GM18520 (cell line): ENCODE measurements at regions not wholly inside any gene's neighbourhood (a gene's known extent, or its start where the extent isn't known, plus 50 kb on each side); places are given as distances from the start of the nearest gene placed in this dataset.
"Not testable (repeated sequence)": the region's sequence is repeated elsewhere in the genome, so short reads cannot be mapped to it uniquely, and the experiment has no call there.

Experiments
- ATAC-seq: cut with Tn5 transposase; IDR thresholded peaks from one replicate; pipeline ENCODE4 v1.9.1; 2021; ENCODE audit not compliant: unreplicated experiment

DNA sequence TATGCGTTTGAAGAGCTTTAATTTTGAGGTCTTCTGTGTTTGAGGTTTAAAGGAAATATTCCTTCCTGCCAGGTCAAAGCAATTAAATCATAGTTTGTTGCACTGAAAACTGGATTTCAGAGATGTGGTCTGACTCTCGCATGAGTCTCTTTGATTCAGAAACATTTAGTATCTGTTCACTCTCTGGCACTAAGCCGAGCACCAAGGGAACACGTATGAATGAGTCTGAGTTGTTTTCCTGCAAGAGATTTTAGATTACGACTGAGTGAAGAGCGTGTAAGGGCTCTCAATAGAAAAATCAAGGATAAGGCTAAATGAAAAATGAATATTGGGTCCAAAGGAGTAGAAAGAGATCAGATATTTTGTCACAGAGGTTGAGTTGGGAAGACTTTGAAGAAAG, 875.4 kb upstream of the PRKX start:
- no peak for ATAC-seq

DNA sequence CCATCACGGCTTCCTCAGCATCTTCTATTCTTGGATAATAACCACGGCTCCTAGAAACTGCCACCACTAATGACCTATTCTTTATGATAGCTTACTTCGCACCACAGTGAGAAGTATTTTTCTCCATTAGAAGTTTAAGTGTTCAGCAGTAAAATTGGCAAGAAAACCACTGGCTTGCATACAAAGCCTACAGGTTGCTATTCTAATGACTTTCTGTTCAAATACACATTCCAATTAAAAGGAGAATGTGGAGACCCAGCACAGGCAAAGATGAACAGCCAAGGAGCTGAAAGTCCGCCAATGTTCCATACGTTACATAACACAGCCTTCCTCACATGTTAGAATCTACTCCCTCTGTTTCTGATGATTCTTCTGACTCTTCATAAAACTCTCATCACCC, 875.0 kb upstream of the PRKX start:
- no peak for ATAC-seq

DNA sequence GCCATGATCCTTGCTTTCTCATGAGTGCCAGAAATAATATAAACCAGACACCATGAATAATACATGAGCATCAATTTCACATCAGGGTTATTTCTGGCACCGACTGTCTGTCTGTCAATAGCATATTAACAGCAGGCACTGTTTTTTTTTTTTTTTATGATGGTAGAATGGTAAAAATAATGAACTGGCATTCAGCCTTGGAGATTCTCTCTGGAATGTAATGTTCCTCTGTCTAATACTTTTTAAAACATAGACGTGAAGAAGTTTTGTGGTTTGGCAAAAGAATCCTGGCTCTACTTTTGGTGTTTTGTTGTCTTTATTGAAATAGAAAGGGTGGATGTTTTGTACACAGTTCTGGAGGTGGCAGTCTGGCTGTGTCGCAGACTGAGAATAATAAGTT, 874.6 kb upstream of the PRKX start:
- no peak for ATAC-seq

DNA sequence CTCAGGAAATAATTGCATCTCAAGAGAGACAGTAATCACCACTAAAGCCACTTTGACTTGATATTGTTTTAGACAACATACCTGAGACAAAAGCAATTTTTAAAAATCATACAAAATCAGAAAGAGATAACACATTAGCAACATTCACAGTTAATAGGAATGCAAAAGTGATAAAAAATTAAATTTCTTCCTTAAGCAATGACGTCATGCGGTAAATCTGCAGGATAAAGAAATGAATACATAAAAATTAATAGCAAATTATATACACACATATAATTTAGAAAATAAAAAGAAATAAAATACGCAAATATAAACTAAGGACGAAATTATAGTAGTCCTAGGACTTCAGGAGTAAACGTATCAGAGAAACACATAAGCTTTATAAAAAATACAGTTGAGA, 866.5 kb upstream of the PRKX start:
- no peak for ATAC-seq

DNA sequence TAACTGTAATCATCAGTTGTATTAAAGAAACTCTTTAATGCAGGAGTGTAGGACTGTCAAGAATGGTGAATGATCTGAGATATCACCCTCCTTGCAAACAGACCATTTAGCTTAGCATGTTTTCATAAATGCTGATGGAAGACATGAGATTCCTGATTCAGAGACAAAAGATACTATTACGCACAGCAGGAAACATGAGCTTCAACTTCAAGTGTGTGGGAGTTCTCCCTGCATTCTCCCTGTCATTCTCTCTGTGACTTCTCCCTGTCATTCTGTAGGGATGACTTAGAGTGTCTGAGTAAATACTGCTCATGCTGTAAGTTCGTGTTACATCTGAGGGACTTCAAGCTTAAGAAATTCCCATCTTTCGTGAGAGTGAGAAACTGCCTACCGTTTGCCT, 866.0 kb upstream of the PRKX start:
- ATAC-seq: no peak

DNA sequence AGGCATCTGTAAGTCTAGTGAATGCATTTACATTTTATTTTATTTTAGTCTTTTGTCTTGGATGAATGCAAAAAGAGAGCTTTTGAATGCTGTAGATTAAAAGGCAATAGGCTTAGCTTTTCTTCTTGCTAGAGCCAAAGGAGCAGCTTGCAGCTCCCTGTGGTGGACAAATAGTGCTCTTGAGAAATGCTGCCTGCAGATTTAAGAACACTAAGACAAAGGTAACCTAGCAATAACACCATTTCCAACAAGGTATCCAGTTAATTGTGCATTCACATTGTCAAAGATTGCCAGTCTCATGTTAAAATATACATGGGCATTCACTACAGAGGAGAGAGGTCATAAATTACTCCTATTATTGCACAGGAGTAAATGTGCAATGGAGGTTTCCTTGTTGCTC, 859.2 kb upstream of the PRKX start:
- ATAC-seq: no peak

DNA sequence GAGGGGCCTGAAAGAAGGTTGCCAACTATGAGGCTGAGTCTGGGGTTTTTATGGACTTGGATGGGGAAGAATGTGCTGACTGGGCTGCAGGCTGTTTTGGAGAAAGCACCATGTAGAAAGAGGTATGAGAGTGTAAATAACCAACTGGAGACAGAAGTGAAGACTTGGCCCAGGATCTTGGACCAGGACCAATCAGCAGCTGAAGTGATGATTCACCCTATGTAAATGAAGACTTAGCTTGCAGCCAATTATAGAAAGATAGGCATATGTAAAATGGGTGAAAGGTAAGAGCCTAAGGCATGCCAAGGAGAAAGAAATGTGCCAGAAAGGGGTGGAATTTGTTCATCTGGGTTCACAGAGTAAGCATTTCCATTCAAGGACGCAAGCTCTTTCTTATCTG, 856.7 kb upstream of the PRKX start:
- ATAC-seq: no peak

DNA sequence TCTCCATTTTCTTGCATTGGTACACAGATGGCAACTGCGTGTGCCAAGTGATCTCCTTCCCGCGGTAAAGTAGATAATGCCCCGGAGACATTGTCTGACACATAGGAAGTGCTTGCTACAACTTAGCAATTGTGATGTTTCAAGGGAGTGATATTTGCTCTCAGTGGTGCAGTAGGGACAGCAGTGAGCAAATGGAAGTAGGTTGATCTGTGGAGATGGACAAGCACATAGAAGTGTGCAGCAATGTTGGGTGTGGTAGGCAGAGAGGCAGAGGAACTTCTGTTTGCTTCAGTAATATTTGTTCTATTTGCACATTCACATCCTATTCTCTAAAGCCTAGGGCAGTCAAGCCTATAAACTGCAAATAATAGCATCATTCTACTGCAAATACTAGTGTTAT, 846.7 kb upstream of the PRKX start:
- ATAC-seq: no peak

DNA sequence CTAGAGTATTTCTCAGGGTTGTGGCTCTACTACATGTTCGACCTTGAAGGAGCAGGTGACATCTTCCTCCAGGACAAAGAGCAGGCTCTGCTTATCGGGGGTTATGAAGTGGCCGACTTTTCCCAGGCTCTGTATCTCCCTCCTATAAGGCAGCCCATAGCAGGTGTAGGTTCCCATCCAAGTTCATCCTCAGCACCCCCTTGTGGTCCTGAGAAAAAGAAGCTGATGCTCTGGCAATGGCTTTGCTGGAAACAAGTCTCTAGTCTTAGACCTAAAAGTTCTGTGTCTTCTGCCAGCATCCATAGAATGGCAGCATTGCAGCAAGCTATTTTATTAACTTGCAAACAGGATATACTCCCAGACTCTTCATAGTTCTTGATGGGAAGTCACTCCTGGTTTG, 836.6 kb upstream of the PRKX start:
- ATAC-seq: no peak

DNA sequence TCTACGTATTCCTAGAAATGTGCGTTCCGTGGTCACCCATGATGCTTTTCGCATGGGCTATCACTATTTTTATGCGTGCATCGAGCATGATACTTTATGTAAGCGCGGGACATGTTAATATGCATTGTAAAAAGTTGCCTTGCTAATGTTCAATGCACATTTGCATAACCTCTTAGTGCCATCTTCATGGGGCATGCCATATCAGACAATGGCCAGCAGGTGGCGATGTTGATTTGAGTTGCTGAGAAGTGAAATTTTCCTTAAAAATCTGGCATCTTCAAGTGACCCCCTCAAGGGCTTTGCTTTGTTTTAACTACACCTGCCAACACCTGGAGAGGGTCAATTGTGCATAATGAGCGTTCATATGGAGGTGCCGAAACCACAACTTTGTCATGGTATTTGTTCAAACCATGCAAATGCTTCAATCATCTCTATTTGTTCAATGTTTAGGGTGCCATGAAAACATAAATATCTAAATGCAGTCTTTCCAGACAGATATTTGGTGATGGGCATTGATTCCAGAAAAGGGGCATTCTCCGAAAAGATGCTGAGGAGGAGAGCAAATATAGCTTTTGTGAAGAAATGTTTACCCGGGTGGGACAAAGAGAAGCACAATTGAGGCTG, 833.9 kb upstream of the PRKX start:
- ATAC-seq: no peak

DNA sequence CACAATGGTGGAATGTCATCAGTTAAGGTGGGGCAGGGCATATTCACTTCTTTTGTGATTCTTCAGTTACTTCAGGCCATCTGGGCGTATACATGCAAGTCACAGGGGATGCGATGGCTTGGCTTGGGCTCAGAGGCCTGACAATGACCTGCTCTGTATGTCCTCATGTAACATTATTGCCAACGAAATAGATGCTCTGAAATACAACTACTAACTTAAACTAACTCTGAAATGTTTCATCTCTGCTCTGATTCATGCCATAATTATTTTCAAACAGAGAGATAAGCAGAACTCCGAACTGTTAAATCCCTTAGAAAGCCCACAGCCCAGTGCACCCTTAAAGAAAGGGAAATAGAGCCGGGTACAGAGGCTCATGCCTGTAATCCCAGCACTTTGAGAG, 832.7 kb upstream of the PRKX start:
- ATAC-seq: not testable (repeated sequence)

DNA sequence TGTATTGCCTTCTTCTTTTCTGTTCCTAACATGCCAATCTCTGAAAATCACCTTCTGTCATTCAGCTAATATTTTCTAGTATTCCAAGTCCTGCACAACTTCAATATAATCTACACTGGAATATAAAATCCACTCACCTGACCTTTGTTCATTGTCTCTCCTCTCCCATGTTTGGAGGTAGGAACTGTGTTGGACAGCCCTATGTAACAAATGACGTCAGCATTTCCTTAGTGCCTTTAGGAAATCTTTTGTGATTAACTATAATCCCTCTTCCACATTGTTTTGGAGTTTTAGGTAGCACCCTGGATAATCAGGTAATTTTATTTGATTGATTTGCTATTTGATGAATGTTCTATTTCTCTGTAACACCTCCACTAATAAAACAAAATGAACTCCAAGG, 814.8 kb upstream of the PRKX start:
- ATAC-seq: no peak

DNA sequence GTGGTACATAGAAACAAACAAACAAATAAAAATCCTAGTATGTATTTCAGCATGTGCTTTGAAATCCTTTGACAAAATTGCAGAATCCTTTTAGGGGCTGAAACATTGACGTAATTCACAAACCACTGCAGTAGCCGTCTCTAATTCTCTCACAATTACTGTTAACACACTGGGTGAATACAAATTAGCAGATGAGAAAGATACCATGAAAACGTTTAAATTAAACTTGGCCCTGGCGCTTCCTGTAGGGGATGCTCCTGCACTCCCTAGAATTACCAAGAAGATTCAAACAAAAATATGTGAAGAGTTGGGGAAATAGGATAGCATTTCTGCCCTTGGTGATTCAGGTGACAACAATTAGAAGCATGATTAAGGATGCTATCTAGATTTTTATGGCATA, 772.5 kb upstream of the PRKX start:
- ATAC-seq: no peak

DNA sequence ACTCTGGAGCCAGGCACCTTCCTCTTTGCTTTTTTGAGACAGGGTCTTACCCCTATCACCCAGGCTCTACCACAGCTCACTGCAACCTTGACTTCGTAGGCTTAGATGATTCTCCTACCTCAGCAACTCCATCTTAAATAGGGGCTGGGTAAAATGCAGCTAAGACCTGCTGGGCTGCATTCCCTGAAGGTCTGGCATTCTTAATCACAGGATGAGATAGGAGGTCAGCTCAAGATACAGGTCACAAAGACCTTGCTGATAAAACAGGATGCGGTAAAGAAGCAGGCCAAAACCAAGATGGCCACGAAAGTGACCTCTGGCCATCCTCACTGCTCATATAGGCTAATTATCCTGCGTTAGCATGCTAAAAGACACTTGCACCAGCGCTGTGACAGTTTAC, 770.8 kb upstream of the PRKX start:
- no peak for ATAC-seq

DNA sequence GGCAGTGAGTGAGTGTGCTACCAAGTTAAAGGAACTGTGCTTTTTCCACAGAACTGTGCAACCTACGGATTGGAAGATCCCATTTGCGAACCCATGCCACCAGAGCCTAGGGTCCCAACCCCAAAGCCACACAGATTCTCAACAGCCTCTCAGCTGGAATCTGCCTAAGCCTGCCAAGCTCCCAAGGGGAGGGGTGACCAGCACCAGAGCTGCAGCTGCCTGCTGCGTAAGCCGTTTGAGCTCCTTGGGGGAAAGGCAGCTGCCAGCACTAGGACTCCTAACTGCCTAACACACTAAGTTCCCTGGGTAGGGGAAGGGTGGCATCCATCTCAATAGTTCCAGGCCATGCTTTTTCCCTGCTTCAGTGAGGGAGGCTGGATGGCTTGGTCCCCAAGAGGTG, 738.1 kb upstream of the PRKX start:
- no peak for ATAC-seq

DNA sequence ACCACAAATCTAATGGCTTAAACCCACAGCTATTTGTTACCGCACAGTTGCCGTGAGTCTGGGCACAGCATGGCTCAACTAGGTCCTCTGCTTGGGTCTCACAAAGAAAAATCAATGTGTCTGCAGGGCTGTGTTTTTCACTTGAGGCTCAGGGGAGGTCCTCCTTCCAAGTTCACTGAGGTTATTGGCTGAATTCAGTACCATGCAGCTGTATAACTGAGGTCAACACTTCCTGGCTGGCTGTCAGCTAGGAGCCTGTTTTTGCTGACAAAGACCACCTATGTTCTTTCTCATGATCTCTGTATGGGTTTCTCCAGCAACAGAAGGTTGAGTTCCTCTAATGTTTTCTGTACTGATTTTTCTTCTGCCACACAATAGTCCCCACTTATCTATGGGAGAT, 736.7 kb upstream of the PRKX start:
- no peak for ATAC-seq

DNA sequence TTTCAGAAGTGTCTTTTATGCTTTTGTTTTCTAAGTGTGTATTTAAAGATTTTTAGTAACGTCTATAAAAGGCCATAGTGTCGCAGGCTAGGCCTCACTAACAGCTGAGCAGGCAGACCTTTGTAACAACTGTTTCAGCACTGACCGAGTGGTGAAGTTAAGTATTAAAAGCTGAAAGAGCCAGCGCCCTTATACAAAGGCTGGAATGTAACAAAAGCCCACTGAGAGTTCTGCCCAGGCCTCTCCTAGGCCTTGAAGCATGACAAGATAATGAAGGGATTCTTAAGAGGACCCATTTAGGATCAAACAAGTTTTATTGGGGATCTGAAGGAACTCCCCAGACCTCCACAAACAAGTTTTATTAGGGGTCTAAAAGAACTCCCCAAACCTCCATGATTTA, 722.5 kb upstream of the PRKX start:
- ATAC-seq: no peak

DNA sequence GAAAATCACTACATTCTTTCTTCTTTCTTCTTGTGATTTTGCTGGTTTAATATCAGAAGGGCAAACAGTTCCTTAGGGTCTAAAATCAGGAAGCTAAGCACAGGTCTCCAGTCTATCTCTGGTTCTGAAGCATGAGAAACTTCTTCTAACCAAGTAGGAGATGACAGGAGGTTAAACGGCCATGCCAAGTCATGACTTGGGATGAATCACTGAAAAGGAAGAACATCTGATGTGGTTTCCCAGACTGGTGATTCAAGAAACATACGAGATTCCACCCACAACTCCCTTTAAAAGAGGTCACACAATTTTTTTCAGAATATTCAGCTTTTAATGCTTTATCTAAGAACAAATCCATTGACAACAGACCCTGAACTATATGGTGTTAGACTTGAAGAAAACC, 684.0 kb upstream of the PRKX start:
- ATAC-seq: no peak

DNA sequence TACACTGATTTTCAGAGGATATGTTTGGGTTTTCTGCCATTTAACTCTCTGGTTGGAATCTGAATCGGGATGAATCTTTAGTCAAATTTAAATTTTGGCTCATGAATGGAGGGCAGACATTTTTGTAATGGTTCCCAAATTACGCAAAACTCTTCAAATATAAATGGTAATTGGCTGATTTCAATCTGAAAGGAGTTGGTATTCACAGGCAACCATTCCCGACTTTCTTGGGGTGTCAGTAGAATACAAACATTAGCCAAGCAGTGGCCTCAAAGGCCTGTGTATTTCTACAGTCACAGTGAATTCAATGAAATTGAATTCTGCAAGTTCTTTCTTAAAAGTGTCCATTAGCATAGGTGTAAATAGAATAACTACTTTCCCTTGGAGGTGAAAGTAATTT, 668.8 kb upstream of the PRKX start:
- ATAC-seq: no peak

DNA sequence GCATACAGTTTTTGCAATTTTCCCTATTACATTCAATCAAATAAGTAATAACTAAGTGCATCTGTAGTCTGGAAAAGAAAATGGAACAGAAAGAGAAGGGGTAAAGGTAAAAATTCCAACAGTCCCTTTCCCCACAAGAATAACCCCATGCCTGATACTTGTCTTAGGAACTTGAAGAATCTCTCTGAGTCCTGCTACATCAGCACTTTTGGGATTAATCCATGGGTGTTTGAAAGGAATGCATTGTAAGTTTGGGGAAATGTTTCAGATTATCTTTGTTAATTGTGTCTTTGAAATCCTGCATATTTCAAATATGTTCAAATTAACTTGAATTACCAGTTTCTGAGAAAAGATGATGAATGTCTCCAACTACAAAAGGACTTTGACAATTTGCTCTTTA, 667.3 kb upstream of the PRKX start:
- ATAC-seq: no peak

DNA sequence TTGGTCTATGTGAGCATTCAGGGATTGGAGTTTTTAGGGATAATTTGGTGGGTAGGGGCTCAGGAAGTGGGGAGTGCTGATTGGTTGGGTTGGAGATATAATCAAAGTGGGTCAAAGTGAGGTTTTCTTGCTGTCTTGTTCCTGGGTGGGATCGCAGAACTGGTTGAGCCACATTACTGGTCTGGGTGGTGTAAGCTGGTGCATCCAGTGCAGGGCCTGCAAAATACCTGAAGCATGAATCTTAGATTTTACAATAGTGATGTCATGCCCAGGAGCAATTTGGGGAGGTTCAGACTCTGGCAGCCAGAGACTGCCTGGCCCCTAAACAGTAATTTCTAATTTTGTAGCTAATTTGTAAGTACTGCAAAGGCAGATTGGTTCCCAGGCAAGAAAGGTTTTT, 665.6 kb upstream of the PRKX start:
- no peak for ATAC-seq

DNA sequence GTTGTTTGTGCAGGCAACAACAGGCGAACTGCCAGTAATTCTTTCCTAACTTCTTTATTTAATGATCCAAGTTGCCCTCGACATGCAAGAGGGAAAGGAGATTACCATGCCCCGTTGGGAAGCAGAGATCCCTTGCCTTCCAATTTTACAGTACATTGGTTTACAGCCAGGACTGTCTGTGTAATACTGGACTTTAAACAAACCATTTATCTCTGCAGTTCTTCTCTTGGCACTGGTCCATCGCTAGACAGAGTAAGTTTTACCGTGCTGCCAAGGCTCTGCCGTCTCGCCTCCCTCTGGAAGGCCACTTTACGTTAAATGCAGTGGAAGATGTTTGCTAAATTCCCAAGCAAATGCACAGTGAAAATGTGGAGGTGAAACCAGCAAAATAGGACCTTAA, 660.3 kb upstream of the PRKX start:
- ATAC-seq: no peak

DNA sequence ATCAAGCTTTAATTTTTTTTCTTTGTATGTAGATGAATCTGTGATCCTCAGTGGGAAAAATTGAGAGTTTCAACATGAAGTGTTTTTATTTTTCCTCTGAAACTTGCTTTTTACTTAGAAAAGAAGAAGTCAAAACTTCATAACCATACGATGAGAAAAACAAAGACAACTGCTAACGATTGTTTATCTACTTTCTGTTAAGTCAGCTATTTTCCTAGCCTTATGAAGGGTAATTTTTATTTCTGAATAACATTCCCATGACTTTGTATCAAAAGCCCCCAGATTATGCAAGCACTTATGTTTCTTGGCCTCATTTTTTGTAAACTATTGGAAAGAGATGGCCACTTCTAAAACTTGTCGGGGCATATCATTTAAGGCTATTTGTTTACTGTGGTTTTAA, 645.1 kb upstream of the PRKX start:
- no peak for ATAC-seq

DNA sequence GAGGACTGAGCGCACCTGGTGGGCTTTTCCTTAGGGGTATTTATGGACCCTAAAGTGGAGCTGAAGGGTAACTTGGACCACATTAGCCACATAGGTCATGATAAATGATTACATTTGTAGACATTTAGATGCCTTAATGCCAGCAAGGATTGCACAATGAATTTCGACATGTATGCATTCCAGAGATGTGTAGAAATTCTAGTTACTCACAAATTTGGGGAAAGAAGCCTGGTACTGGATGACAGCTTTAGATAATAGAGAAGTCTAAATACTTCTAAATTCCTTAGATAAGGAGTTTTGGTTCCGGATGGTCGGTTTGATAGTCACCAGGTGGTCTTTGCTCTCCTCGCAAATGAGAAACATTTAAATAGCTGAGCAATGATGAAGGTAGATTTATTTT, 609.5 kb upstream of the PRKX start:
- no peak for ATAC-seq
